HUES48 (cell line): ENCODE measurements at regions not wholly inside any gene's neighbourhood (a gene's known extent, or its start where the extent isn't known, plus 50 kb on each side); places are given as distances from the start of the nearest gene placed in this dataset.
"Not testable (repeated sequence)": the region's sequence is repeated elsewhere in the genome, so short reads cannot be mapped to it uniquely, and the experiment has no call there.

Source experiments
- H3K27ac ChIP-seq: one replicate; pipeline ENCODE4 v1.7.0; 2013; ENCODE audit warnings: low read depth, low read length, inconsistent platforms
- H3K27me3 ChIP-seq: 2 replicates; pipeline ENCODE4 v1.6.1; 2013; ENCODE audit warnings: mild to moderate bottlenecking, low read length; ENCODE audit not compliant: control insufficient read depth, insufficient read depth
- H3K36me3 ChIP-seq: 2 replicates; pipeline ENCODE4 v1.6.1; 2013; ENCODE audit warnings: low read length; ENCODE audit not compliant: control insufficient read depth, insufficient read depth
- H3K4me1 ChIP-seq: 2 replicates; pipeline ENCODE4 v1.6.1; 2013; ENCODE audit warnings: mild to moderate bottlenecking, low read length; ENCODE audit not compliant: control insufficient read depth, insufficient read depth
- H3K4me3 ChIP-seq: 2 replicates; pipeline ENCODE4 v1.5.1; 2013; ENCODE audit warnings: mild to moderate bottlenecking, low read depth, low read length
- H3K9ac ChIP-seq: 2 replicates; pipeline ENCODE4 v1.6.1; 2013; ENCODE audit warnings: mild to moderate bottlenecking, low read depth, low read length, moderate library complexity
- H3K9me3 ChIP-seq: 2 replicates; pipeline ENCODE4 v1.6.1; 2013; ENCODE audit warnings: low read length; ENCODE audit not compliant: control insufficient read depth, insufficient read depth

- H3K4me1 ChIP-seq = no peaks in the 10 kb centered on the region
- H3K27ac ChIP-seq = no peak overlapping the region
- H3K9me3 ChIP-seq = peaks cover 19% of the 10 kb centered on the region
- no peaks in the 10 kb centered on the region for H3K36me3 ChIP-seq
- H3K4me3 ChIP-seq = no peak overlapping the region
- no peak overlapping the region for H3K9ac ChIP-seq
- H3K27me3 ChIP-seq = no peaks in the 10 kb centered on the region
Observed at GRCh38 chrX:19237901-19238300, 105.8 kb upstream of the PDHA1 start.

- peaks cover 51% of the 10 kb centered on the region for H3K9me3 ChIP-seq
- H3K27ac ChIP-seq = no peak overlapping the region
- H3K4me1 ChIP-seq = no peaks in the 10 kb centered on the region
- H3K9ac ChIP-seq = no peak overlapping the region
- no peak overlapping the region for H3K4me3 ChIP-seq
- H3K27me3 ChIP-seq = no peaks in the 10 kb centered on the region
- H3K36me3 ChIP-seq = no peaks in the 10 kb centered on the region
Observed at GRCh38 chrX:19243431-19243830, 100.3 kb upstream of the PDHA1 start.

GRCh38 chrX:19244921-19245320, 98.8 kb upstream of the PDHA1 start:
- not testable (repeated sequence) for H3K4me1 ChIP-seq, H3K9ac ChIP-seq, H3K27ac ChIP-seq, H3K36me3 ChIP-seq, H3K27me3 ChIP-seq, H3K4me3 ChIP-seq
- H3K9me3 ChIP-seq = peaks cover 58% of the 10 kb centered on the region

- Histone ChIP-seq H3K36me3 (no peaks in the 10 kb centered on the region), H3K27me3 (no peaks in the 10 kb centered on the region), H3K9me3 (peaks cover 58% of the 10 kb centered on the region), H3K9ac (no peak overlapping the region), H3K4me3 (no peak overlapping the region), H3K27ac (no peak overlapping the region), H3K4me1 (0 out of 2 replicates have a peak, but pooled peaks cover 3% of the 10 kb centered on the region)
Observed at GRCh38 chrX:19245711-19246269, 97.9 kb upstream of the PDHA1 start.

GRCh38 chrX:19256986-19257385, 86.7 kb upstream of the PDHA1 start:
- no peak overlapping the region for H3K4me3 ChIP-seq
- H3K27me3 ChIP-seq = no peaks in the 10 kb centered on the region
- peaks cover 18% of the 10 kb centered on the region for H3K9me3 ChIP-seq
- H3K9ac ChIP-seq = no peak overlapping the region
- no peak overlapping the region for H3K27ac ChIP-seq
- no peaks in the 10 kb centered on the region for H3K36me3 ChIP-seq
- H3K4me1 ChIP-seq = peaks cover 3% of the 10 kb centered on the region; the same call in 1 of the 2 replicates

- H3K9ac ChIP-seq, H3K27ac ChIP-seq, H3K27me3 ChIP-seq, H3K4me1 ChIP-seq, H3K36me3 ChIP-seq, H3K4me3 ChIP-seq: not testable (repeated sequence)
- H3K9me3 ChIP-seq = peaks cover 15% of the 10 kb centered on the region
Observed at GRCh38 chrX:19261026-19261425, 82.7 kb upstream of the PDHA1 start.

- Histone ChIP-seq H3K4me3 (no peak overlapping the region), H3K4me1 (no peaks in the 10 kb centered on the region), H3K27me3 (no peaks in the 10 kb centered on the region), H3K27ac (no peak overlapping the region), H3K9ac (no peak overlapping the region), H3K36me3 (no peaks in the 10 kb centered on the region), H3K9me3 (peaks cover 12% of the 10 kb centered on the region)
Observed at GRCh38 chrX:19270727-19271126, 73.0 kb upstream of the PDHA1 start.

- H3K27me3 ChIP-seq = no peaks in the 10 kb centered on the region
- H3K9me3 ChIP-seq = peaks cover 12% of the 10 kb centered on the region
- no peak overlapping the region for H3K4me3 ChIP-seq
- H3K27ac ChIP-seq = no peak overlapping the region
- no peak overlapping the region for H3K9ac ChIP-seq
- H3K36me3 ChIP-seq = no peaks in the 10 kb centered on the region
- no peaks in the 10 kb centered on the region for H3K4me1 ChIP-seq
Observed at GRCh38 chrX:19272452-19272851, 71.3 kb upstream of the PDHA1 start.

- no peak overlapping the region for H3K4me3 ChIP-seq
- H3K4me1 ChIP-seq = no peaks in the 10 kb centered on the region
- H3K9me3 ChIP-seq = peaks cover 26% of the 10 kb centered on the region
- no peak overlapping the region for H3K9ac ChIP-seq
- no peaks in the 10 kb centered on the region for H3K27me3 ChIP-seq
- H3K27ac ChIP-seq = no peak overlapping the region
- no peaks in the 10 kb centered on the region for H3K36me3 ChIP-seq
Observed at GRCh38 chrX:19280636-19281035, 63.1 kb upstream of the PDHA1 start.

- Histone ChIP-seq H3K27ac (no peak overlapping the region), H3K9ac (no peak overlapping the region), H3K4me1 (no peaks in the 10 kb centered on the region), H3K9me3 (peaks cover 26% of the 10 kb centered on the region), H3K27me3 (no peaks in the 10 kb centered on the region), H3K36me3 (no peaks in the 10 kb centered on the region), H3K4me3 (no peak overlapping the region)
Observed at GRCh38 chrX:19281256-19281655, 62.5 kb upstream of the PDHA1 start.

- no peak overlapping the region for H3K4me3 ChIP-seq
- H3K36me3 ChIP-seq = no peaks in the 10 kb centered on the region
- H3K4me1 ChIP-seq = no peaks in the 10 kb centered on the region
- no peak overlapping the region for H3K27ac ChIP-seq
- no peaks in the 10 kb centered on the region for H3K27me3 ChIP-seq
- no peak overlapping the region for H3K9ac ChIP-seq
- peaks cover 32% of the 10 kb centered on the region for H3K9me3 ChIP-seq
Observed at GRCh38 chrX:19283597-19284339, 60.0 kb upstream of the PDHA1 start.
